ENCODE measurements at regions not wholly inside any gene's neighbourhood (a gene's known extent, or its start where the extent isn't known, plus 50 kb on each side); places are given as distances from the start of the nearest gene placed in this dataset.

- H3K9ac ChIP-seq (ENCODE audit: insufficient read depth in 1 of 2, low read depth in 2 of 2, low read length in 2 of 2), result no peak overlapping the region
- whole genome bisulfite sequencing (ENCODE audit: insufficient coverage, low coverage, missing lambda C conversion rate), result 0% methylated on average over 11 of the region's 11 CpGs
- TF ChIP-seq BCOR (IDR thresholded peaks at IDR 0.05) (no peak), ZC3H11A (IDR thresholded peaks at IDR 0.05; ENCODE audit: low read depth, low read length) (no peak), POLR2H (tag; IDR thresholded peaks at IDR 0.05; ENCODE audit: low read depth) (no peak), ZNF76 (CRISPR knock-in tag; IDR thresholded peaks at IDR 0.05; ENCODE audit: borderline replicate concordance) (no peak), MEF2A (IDR thresholded peaks at IDR 0.05; ENCODE audit: control insufficient read depth, low read depth, low read length) (no peak), ZBED1 (IDR thresholded peaks at IDR 0.05) (no peak), ELF2 (CRISPR knock-in tag; IDR thresholded peaks at IDR 0.05) (no peak), MTA2 (IDR thresholded peaks at IDR 0.05; ENCODE audit: low read depth) (no peak)
- in situ Hi-C loops (cut with MboI), result no loop called here
- no peaks in the 10 kb centered on the region for H3K9me3 ChIP-seq (replicated peaks; ENCODE audit: control insufficient read depth, insufficient read depth, low read depth, low read length)
- ATAC-seq (no peak), FAIRE-seq (no peak), DNase-seq (ENCODE audit: extremely low read depth in 1 of 4, low spot score in 3 of 4) (no peak)
- CTCF ChIA-PET (ENCODE audit: low intra/inter-chr PET ratio), result no interaction called here
- intact Hi-C loops (cut with micrococcal nuclease), result no loop called here
- no peak overlapping the region for H2AFZ ChIP-seq (ENCODE audit: low read depth, low read length)
- peaks cover 0 to 3% of the 10 kb centered on the region in 2 experiments; a peak in 3 of 5 replicates for H3K27me3 ChIP-seq (ENCODE audit: control insufficient read depth in 2 of 2, insufficient read depth in 2 of 2, low read length in 2 of 2)
- H3K27ac ChIP-seq (ENCODE audit: extremely low read depth, low read depth, low read length), result no peak overlapping the region
- no peaks in the 10 kb centered on the region for H3K9me1 ChIP-seq (ENCODE audit: control insufficient read depth, insufficient read depth, low read length)
- no TSS peak for BruUV-seq (replicated peaks)
- no peak overlapping the region for H3K4me2 ChIP-seq (ENCODE audit: insufficient read depth, low read length)
- H3K4me3 ChIP-seq, result no peak overlapping the region
- H3K4me1 ChIP-seq (replicated peaks in 1 of 2; ENCODE audit: control insufficient read depth in 2 of 2, insufficient read depth in 2 of 2, low read length in 2 of 2), result no peaks in the 10 kb centered on the region
- H3K36me3 ChIP-seq (ENCODE audit: control insufficient read depth, insufficient read depth, low read length), result no peaks in the 10 kb centered on the region
- POLR2A ChIA-PET, result interaction anchor here (1.1 kb wide), 1 partner anchor 15 kb away, joined by 3 read pairs; no protein-coding TSS in a partner anchor
- no peaks in the 10 kb centered on the region for H3K79me2 ChIP-seq (ENCODE audit: control insufficient read depth, insufficient read depth, low read length)
- H4K20me1 ChIP-seq (replicated peaks; ENCODE audit: control insufficient read depth, insufficient read depth, low read length), result no peaks in the 10 kb centered on the region
Measured at GRCh38 chr3:40842714-40843113, 318.0 kb downstream of the ZNF621 start.

GRCh38 chr3:40843208-40843624, 318.5 kb downstream of the ZNF621 start:
- no peaks in the 10 kb centered on the region for H3K9me1 ChIP-seq (ENCODE audit: control insufficient read depth, insufficient read depth, low read length)
- WGBS (ENCODE audit: insufficient coverage, low coverage, missing lambda C conversion rate), result 3% methylated on average over 2 of the region's 2 CpGs
- no peaks in the 10 kb centered on the region for H3K36me3 ChIP-seq (ENCODE audit: control insufficient read depth, insufficient read depth, low read length)
- POLR2A ChIA-PET, result no interaction called here
- no peak for ATAC-seq
- no TSS peak for BruUV-seq (replicated peaks)
- no peak overlapping the region for H3K4me3 ChIP-seq
- intact Hi-C loops (cut with micrococcal nuclease), result no loop called here
- H3K4me2 ChIP-seq (ENCODE audit: insufficient read depth, low read length), result no peak overlapping the region
- in situ Hi-C loops (cut with MboI), result no loop called here
- no peak overlapping the region for H2AFZ ChIP-seq (ENCODE audit: low read depth, low read length)
- H3K4me1 ChIP-seq (replicated peaks in 1 of 2; ENCODE audit: control insufficient read depth in 2 of 2, insufficient read depth in 2 of 2, low read length in 2 of 2), result no peaks in the 10 kb centered on the region
- H3K9ac ChIP-seq (ENCODE audit: insufficient read depth in 1 of 2, low read depth in 2 of 2, low read length in 2 of 2), result no peak overlapping the region
- H4K20me1 ChIP-seq (replicated peaks; ENCODE audit: control insufficient read depth, insufficient read depth, low read length), result no peaks in the 10 kb centered on the region
- no peaks in the 10 kb centered on the region for H3K9me3 ChIP-seq (replicated peaks; ENCODE audit: control insufficient read depth, insufficient read depth, low read depth, low read length)
- peaks cover 0 to 3% of the 10 kb centered on the region in 2 experiments; a peak in 3 of 5 replicates for H3K27me3 ChIP-seq (ENCODE audit: control insufficient read depth in 2 of 2, insufficient read depth in 2 of 2, low read length in 2 of 2)
- no peak for FAIRE-seq
- DNase-seq (ENCODE audit: extremely low read depth in 1 of 4, low spot score in 3 of 4), result no peak
- H3K27ac ChIP-seq (ENCODE audit: extremely low read depth, low read depth, low read length), result no peak overlapping the region
- CTCF ChIA-PET (ENCODE audit: low intra/inter-chr PET ratio), result no interaction called here
- H3K79me2 ChIP-seq (ENCODE audit: control insufficient read depth, insufficient read depth, low read length), result no peaks in the 10 kb centered on the region
- TF ChIP-seq DIDO1 (tag; IDR thresholded peaks at IDR 0.05; ENCODE audit: low read depth), result no peak
- no peak for TF ChIP-seq CREM (IDR thresholded peaks at IDR 0.05; ENCODE audit: low read depth)
- no peak for TF ChIP-seq RUNX1 (IDR thresholded peaks at IDR 0.05; ENCODE audit: low read depth)
- TF ChIP-seq, protein P1, sequence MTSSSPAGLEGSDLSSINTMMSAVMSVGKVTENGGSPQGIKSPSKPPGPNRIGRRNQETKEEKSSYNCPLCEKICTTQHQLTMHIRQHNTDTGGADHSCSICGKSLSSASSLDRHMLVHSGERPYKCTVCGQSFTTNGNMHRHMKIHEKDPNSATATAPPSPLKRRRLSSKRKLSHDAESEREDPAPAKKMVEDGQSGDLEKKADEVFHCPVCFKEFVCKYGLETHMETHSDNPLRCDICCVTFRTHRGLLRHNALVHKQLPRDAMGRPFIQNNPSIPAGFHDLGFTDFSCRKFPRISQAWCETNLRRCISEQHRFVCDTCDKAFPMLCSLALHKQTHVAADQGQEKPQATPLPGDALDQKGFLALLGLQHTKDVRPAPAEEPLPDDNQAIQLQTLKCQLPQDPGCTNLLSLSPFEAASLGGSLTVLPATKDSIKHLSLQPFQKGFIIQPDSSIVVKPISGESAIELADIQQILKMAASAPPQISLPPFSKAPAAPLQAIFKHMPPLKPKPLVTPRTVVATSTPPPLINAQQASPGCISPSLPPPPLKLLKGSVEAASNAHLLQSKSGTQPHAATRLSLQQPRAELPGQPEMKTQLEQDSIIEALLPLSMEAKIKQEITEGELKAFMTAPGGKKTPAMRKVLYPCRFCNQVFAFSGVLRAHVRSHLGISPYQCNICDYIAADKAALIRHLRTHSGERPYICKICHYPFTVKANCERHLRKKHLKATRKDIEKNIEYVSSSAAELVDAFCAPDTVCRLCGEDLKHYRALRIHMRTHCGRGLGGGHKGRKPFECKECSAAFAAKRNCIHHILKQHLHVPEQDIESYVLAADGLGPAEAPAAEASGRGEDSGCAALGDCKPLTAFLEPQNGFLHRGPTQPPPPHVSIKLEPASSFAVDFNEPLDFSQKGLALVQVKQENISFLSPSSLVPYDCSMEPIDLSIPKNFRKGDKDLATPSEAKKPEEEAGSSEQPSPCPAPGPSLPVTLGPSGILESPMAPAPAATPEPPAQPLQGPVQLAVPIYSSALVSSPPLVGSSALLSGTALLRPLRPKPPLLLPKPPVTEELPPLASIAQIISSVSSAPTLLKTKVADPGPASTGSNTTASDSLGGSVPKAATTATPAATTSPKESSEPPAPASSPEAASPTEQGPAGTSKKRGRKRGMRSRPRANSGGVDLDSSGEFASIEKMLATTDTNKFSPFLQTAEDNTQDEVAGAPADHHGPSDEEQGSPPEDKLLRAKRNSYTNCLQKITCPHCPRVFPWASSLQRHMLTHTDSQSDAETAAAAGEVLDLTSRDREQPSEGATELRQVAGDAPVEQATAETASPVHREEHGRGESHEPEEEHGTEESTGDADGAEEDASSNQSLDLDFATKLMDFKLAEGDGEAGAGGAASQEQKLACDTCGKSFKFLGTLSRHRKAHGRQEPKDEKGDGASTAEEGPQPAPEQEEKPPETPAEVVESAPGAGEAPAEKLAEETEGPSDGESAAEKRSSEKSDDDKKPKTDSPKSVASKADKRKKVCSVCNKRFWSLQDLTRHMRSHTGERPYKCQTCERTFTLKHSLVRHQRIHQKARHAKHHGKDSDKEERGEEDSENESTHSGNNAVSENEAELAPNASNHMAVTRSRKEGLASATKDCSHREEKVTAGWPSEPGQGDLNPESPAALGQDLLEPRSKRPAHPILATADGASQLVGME (CRISPR knock-in tag; IDR thresholded peaks at IDR 0.05), result no peak
